ENCODE measurements at regions not wholly inside any gene's neighbourhood (a gene's known extent, or its start where the extent isn't known, plus 50 kb on each side); places are given as distances from the start of the nearest gene placed in this dataset.
"Not testable (repeated sequence)": the region's sequence is repeated elsewhere in the genome, so short reads cannot be mapped to it uniquely, and the experiment has no call there.

GRCh38 chr2:83969085-83969484 is 490.0 kb downstream of the SUCLG1 start:
- Mint-ChIP-seq H3K36me3 (no peaks in the 10 kb centered on the region), H3K27me3 (peaks cover 5% of the 10 kb centered on the region), H3K4me1 (ENCODE audit: low read depth) (no peaks in the 10 kb centered on the region), H3K4me3 (no peak overlapping the region), H3K27ac (no peak overlapping the region), H3K9me3 (no peaks in the 10 kb centered on the region)
- DNase-seq: no peak
- intact Hi-C loops (cut with micrococcal nuclease): no loop called here
- ChIA-PET CTCF (no interaction called here), POLR2A (no interaction called here)

DNA sequence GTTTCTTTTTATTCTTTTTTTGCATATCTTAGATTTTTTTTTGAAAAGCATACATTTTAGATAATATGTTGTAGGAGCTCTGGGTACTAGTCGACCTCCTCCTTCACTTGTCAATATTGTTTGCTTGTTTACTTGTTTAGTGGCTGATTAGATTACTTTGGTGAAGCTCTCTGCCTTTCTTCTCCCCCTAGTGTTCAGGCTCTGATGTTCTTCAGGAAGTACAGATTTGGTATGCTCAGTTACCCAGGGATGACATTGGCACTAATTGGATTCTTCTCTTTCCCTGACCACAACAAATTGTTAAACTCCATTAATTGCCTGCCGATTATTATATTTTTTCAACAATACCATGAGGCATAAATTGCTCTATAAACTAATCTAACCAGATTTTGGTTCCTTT is 491.2 kb downstream of the SUCLG1 start:
- DNase-seq: no peak
- no peak overlapping the region for H3K27ac Mint-ChIP-seq
- ChIA-PET POLR2A (no interaction called here), CTCF (no interaction called here)
- H3K36me3 Mint-ChIP-seq: no peaks in the 10 kb centered on the region
- no peak overlapping the region for H3K4me3 Mint-ChIP-seq
- H3K27me3 Mint-ChIP-seq: peaks cover 5% of the 10 kb centered on the region
- intact Hi-C loops (cut with micrococcal nuclease): no loop called here
- no peaks in the 10 kb centered on the region for H3K9me3 Mint-ChIP-seq
- H3K4me1 Mint-ChIP-seq (ENCODE audit: low read depth): no peaks in the 10 kb centered on the region

DNA sequence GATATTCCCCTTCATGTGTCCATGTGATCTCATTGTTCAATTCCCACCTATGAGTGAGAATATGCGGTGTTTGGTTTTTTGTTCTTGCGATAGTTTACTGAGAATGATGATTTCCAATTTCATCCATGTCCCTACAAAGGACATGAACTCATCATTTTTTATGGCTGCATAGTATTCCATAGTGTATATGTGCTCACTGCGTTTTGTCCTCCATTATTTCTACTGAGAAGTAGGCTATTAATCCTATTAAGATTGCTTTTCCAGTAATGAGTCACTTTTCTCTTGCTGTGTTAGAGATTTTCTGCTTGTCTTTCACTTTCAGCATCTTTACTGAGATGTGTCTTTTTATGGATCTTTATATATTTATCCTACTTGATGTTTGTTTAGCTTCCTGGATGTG is 492.1 kb downstream of the SUCLG1 start:
- H3K36me3 Mint-ChIP-seq; POLR2A ChIA-PET; H3K9me3 Mint-ChIP-seq; H3K27me3 Mint-ChIP-seq; intact Hi-C loops (cut with micrococcal nuclease); DNase-seq; H3K4me1 Mint-ChIP-seq (ENCODE audit: low read depth); H3K27ac Mint-ChIP-seq; H3K4me3 Mint-ChIP-seq; CTCF ChIA-PET: not testable (repeated sequence)

DNA sequence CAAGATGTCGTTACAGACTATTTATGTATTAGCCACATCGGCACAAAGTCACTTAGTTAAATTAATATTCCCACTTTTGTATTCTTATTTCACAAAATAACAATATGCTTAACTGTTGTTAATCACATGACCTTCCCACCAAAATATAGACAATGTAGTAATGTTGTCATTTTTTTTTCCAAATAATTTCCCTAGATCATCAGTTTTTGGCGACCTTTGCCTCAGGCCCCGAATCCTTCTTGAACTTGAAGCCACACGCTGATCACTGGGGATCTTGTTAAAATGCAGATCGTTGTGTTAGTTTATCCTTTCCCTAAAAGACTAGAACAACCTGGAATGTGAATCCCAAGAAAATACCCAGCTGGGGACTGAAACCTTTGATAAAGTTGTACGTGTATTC is 497.6 kb downstream of the SUCLG1 start:
- CTCF ChIA-PET: no interaction called here
- POLR2A ChIA-PET: no interaction called here
- Mint-ChIP-seq H3K9me3 (no peaks in the 10 kb centered on the region), H3K4me3 (no peak overlapping the region), H3K27me3 (no peaks in the 10 kb centered on the region), H3K27ac (no peak overlapping the region), H3K36me3 (no peaks in the 10 kb centered on the region), H3K4me1 (ENCODE audit: low read depth) (no peaks in the 10 kb centered on the region)
- no peak for DNase-seq
- intact Hi-C loops (cut with micrococcal nuclease): no loop called here

GRCh38 chr2:83960371-83960770 is 498.7 kb downstream of the SUCLG1 start:
- no peak overlapping the region for H3K4me3 Mint-ChIP-seq
- no peak overlapping the region for H3K27ac Mint-ChIP-seq
- no peaks in the 10 kb centered on the region for H3K9me3 Mint-ChIP-seq
- ChIA-PET POLR2A (no interaction called here), CTCF (no interaction called here)
- H3K4me1 Mint-ChIP-seq (ENCODE audit: low read depth): no peaks in the 10 kb centered on the region
- intact Hi-C loops (cut with micrococcal nuclease): no loop called here
- no peaks in the 10 kb centered on the region for H3K27me3 Mint-ChIP-seq
- DNase-seq: no peak
- H3K36me3 Mint-ChIP-seq: no peaks in the 10 kb centered on the region

- CTCF ChIA-PET: no interaction called here
- H3K9me3 Mint-ChIP-seq: no peaks in the 10 kb centered on the region
- H3K36me3 Mint-ChIP-seq: no peaks in the 10 kb centered on the region
- H3K4me3 Mint-ChIP-seq: no peak overlapping the region
- no peaks in the 10 kb centered on the region for H3K27me3 Mint-ChIP-seq
- POLR2A ChIA-PET: no interaction called here
- H3K27ac Mint-ChIP-seq: no peak overlapping the region
- no peak for DNase-seq
- H3K4me1 Mint-ChIP-seq (ENCODE audit: low read depth): no peaks in the 10 kb centered on the region
- intact Hi-C loops (cut with micrococcal nuclease): no loop called here
These were observed 499.8 kb downstream of the SUCLG1 start for GRCh38 chr2:83959266-83959665.

DNA sequence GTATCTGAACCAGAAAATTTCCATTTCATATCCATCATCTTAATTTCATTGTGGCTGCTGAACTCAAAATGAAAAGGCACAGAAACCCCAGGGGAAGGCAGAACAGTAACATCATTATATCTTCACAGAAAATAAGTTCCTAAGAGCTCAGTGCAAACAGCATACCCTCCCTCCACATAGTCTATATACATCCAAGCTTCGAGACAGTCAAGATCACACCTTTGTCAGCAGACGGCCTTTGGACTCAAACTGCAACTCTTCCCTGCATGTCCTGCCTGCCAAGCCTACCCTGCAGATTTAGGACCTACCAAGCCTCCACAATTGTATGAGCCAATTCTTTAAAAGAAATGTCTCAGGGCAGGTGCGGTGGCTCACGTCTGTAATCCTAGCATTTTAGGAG is 502.1 kb downstream of the SUCLG1 start:
- H3K27me3 Mint-ChIP-seq: no peaks in the 10 kb centered on the region
- POLR2A ChIA-PET: no interaction called here
- no peak overlapping the region for H3K27ac Mint-ChIP-seq
- DNase-seq: no peak
- no peaks in the 10 kb centered on the region for H3K36me3 Mint-ChIP-seq
- no peak overlapping the region for H3K4me3 Mint-ChIP-seq
- H3K9me3 Mint-ChIP-seq: no peaks in the 10 kb centered on the region
- no peaks in the 10 kb centered on the region for H3K4me1 Mint-ChIP-seq (ENCODE audit: low read depth)
- CTCF ChIA-PET: no interaction called here
- intact Hi-C loops (cut with micrococcal nuclease): no loop called here

DNA sequence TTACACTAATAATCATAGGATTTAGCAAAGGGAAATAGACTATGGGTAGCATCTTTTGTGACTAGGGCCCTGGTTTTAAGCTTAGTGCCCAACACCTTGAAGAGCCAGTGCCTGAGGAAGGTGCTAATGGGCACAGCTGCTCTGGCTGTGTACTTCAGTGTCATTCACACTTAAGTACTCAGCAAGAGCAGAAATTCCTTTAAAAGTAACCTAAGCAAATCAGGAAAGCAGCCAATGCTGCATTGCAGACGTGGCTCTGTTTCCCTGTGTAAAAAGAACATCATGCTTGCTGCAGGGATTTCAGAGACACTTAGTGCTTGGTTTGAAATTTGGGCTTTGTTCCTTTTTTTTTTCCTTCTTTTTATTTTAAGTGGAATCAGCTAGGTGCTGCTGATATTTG is 505.4 kb downstream of the SUCLG1 start:
- CTCF ChIA-PET: no interaction called here
- Mint-ChIP-seq H3K4me1 (ENCODE audit: low read depth) (no peaks in the 10 kb centered on the region), H3K36me3 (no peaks in the 10 kb centered on the region), H3K9me3 (no peaks in the 10 kb centered on the region), H3K4me3 (no peak overlapping the region), H3K27ac (no peak overlapping the region), H3K27me3 (no peaks in the 10 kb centered on the region)
- intact Hi-C loops (cut with micrococcal nuclease): no loop called here
- POLR2A ChIA-PET: no interaction called here
- no peak for DNase-seq

- CTCF ChIA-PET: no interaction called here
These were observed 507.6 kb downstream of the SUCLG1 start for GRCh38 chr2:83951378-83951947.

GRCh38 chr2:83949361-83949760 is 509.7 kb downstream of the SUCLG1 start:
- Mint-ChIP-seq H3K4me3 (no peak overlapping the region), H3K9me3 (no peaks in the 10 kb centered on the region), H3K36me3 (no peaks in the 10 kb centered on the region), H3K4me1 (ENCODE audit: low read depth) (no peaks in the 10 kb centered on the region), H3K27ac (no peak overlapping the region), H3K27me3 (no peaks in the 10 kb centered on the region)
- intact Hi-C loops (cut with micrococcal nuclease): no loop called here
- CTCF ChIA-PET: no interaction called here
- POLR2A ChIA-PET: no interaction called here
- DNase-seq: no peak

More at GRCh38 chr2:83951378-83951947, 507.6 kb downstream of the SUCLG1 start:
- DNase-seq: no peak
- Mint-ChIP-seq H3K9me3 (no peaks in the 10 kb centered on the region), H3K27ac (no peak overlapping the region), H3K4me1 (ENCODE audit: low read depth) (no peaks in the 10 kb centered on the region), H3K27me3 (no peaks in the 10 kb centered on the region), H3K36me3 (no peaks in the 10 kb centered on the region), H3K4me3 (no peak overlapping the region)
- intact Hi-C loops (cut with micrococcal nuclease): no loop called here
- POLR2A ChIA-PET: no interaction called here

DNA sequence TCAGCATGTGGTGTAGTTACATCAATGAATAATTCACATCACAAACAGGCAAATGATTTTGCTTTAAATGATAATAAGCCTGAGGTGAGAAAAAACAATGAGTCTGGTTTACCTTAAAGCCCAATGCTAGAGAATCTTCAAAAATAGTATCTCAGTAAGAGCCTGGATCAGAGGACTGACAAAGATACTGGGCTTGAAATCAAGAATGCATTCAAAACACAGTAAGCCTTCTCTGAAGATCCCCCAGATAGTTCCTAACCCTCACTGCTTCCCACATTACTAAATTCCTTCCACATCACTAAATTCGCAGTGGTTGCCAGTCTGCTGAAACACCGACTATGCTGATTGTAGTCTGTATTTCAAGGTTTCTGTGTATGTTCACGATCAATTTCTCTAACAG is 514.9 kb downstream of the SUCLG1 start:
- H3K36me3 Mint-ChIP-seq: no peaks in the 10 kb centered on the region
- H3K9me3 Mint-ChIP-seq: no peaks in the 10 kb centered on the region
- H3K4me3 Mint-ChIP-seq: no peak overlapping the region
- DNase-seq: no peak
- POLR2A ChIA-PET: no interaction called here
- H3K4me1 Mint-ChIP-seq (ENCODE audit: low read depth): no peaks in the 10 kb centered on the region
- CTCF ChIA-PET: no interaction called here
- no peak overlapping the region for H3K27ac Mint-ChIP-seq
- intact Hi-C loops (cut with micrococcal nuclease): no loop called here
- H3K27me3 Mint-ChIP-seq: no peaks in the 10 kb centered on the region

DNA sequence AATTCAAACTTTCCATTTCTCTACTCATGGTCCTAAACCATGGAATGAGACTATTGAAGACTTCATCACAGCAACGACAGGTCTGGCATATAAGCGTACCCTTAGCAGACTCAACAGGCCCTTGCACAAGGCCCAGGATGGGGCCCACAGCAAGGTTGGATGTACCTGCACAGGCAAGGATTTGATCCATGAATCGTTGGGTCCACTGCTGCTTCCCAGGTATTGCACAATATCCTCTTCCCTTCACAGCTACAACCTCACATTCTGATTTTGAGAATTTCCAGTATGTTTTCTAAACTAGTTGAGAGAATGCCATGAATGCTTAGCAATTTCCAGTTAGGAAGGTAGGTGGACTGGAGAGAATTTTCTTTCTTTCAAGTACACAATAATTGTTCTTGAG is 515.8 kb downstream of the SUCLG1 start:
- no peak overlapping the region for H3K27ac Mint-ChIP-seq
- no peak overlapping the region for H3K4me3 Mint-ChIP-seq
- H3K27me3 Mint-ChIP-seq: no peaks in the 10 kb centered on the region
- CTCF ChIA-PET: no interaction called here
- H3K36me3 Mint-ChIP-seq: no peaks in the 10 kb centered on the region
- no peaks in the 10 kb centered on the region for H3K9me3 Mint-ChIP-seq
- POLR2A ChIA-PET: no interaction called here
- H3K4me1 Mint-ChIP-seq (ENCODE audit: low read depth): no peaks in the 10 kb centered on the region
- intact Hi-C loops (cut with micrococcal nuclease): no loop called here
- no peak for DNase-seq

- POLR2A ChIA-PET: no interaction called here
- Mint-ChIP-seq H3K4me1 (ENCODE audit: low read depth) (no peaks in the 10 kb centered on the region), H3K9me3 (no peaks in the 10 kb centered on the region), H3K27me3 (no peaks in the 10 kb centered on the region), H3K36me3 (no peaks in the 10 kb centered on the region), H3K4me3 (no peak overlapping the region), H3K27ac (no peak overlapping the region)
- DNase-seq: no peak
- CTCF ChIA-PET: no interaction called here
- intact Hi-C loops (cut with micrococcal nuclease): no loop called here
These were observed 517.2 kb downstream of the SUCLG1 start for GRCh38 chr2:83941886-83942285.

DNA sequence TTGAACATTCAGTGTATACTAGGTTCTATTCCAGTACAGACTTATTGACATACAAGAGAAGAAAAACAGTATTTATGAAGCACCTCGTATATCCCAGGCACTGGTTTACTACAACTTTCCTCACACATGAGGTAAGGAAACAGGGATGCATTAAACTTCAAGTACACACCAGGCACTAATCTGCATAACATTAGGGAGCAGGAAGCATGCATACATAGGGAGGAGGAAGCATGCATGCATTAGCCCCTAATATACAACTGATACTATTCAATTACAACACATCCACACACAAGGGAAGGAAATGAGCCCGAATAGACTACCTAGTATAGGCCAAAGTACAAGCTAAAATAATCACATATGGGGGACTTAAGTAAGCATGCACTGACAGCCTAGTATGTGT is 525.3 kb downstream of the SUCLG1 start:
- no peak for DNase-seq
- no peaks in the 10 kb centered on the region for H3K4me1 Mint-ChIP-seq (ENCODE audit: low read depth)
- H3K9me3 Mint-ChIP-seq: no peaks in the 10 kb centered on the region
- POLR2A ChIA-PET: no interaction called here
- no peaks in the 10 kb centered on the region for H3K36me3 Mint-ChIP-seq
- no peak overlapping the region for H3K4me3 Mint-ChIP-seq
- CTCF ChIA-PET: no interaction called here
- H3K27ac Mint-ChIP-seq: no peak overlapping the region
- intact Hi-C loops (cut with micrococcal nuclease): no loop called here
- no peaks in the 10 kb centered on the region for H3K27me3 Mint-ChIP-seq

Measured in activated CD4-positive, alpha-beta memory T cell treated with anti-CD3 and anti-CD28 coated beads for 36 hours (primary cell).